Left lung (tissue), 4 donors: ENCODE measurements at regions not wholly inside any gene's neighbourhood (a gene's known extent, or its start where the extent isn't known, plus 50 kb on each side); places are given as distances from the start of the nearest gene placed in this dataset.
A peak's percentile ranks its signal among the peaks of the same experiment; 100 is the strongest.

Experiments used
- ATAC-seq: fragments of 200-7000 bp; cut with Tn5 transposase; one replicate; pipeline ENCODE4 v1.9.1; 2020; ENCODE audit warnings: moderate library complexity
- DNase-seq, 4 donors: peaks; one replicate each; pipeline ENCODE4 v3.0.0-alpha.2; 2013 to 2020
- H3K27ac ChIP-seq, 2 donors: fragments of 200-600 bp; sonication (generic) in 1 of 2; one replicate each; pipeline versions ENCODE4 v1.5.0 to v1.8.0; 2020 to 2021
- H3K27me3 ChIP-seq, 2 donors: fragments of 200-600 bp; sonication (generic) in 1 of 2; one replicate each; pipeline versions ENCODE4 v1.5.0 to v1.8.0; 2020 to 2021
- H3K36me3 ChIP-seq, 2 donors: fragments of 200-600 bp; sonication (generic) in 1 of 2; one replicate each; pipeline versions ENCODE4 v1.5.0 to v1.8.0; 2020 to 2021
- H3K4me1 ChIP-seq, 2 donors: fragments of 200-600 bp; one replicate each; pipeline ENCODE4 v1.8.0; 2021
- H3K4me3 ChIP-seq, 2 donors: fragments of 200-600 bp; sonication (generic) in 1 of 2; one replicate each; pipeline versions ENCODE4 v1.5.0 to v1.8.0; 2020 to 2021; ENCODE audit warnings: mild to moderate bottlenecking in 1 of 2
- H3K9me3 ChIP-seq, 2 donors: fragments of 200-600 bp; sonication (generic) in 1 of 2; one replicate each; pipeline versions ENCODE4 v1.5.0 to v1.8.0; 2020 to 2021
- intact Hi-C, 2 donors: fragments of 100-400 bp; cut with DNase I; formaldehyde crosslinking; loops; one replicate each; pipeline versions ENCODE4 v1.11.2 to v1.14.2; 2022
- TF ChIP-seq, protein P1 (sequence below), 2 donors: fragments of 200-600 bp; sonication (generic) in 1 of 2; IDR thresholded peaks; one replicate each; pipeline versions ENCODE4 v1.5.0 to v1.8.0; 2021; ENCODE audit warnings: antibody characterized with exemption in 2 of 2
- donor health status: DM: no; HTN: yes; CAD: no.
- donor health status: DM: no; HTN: no; CAD: no.

DNA sequence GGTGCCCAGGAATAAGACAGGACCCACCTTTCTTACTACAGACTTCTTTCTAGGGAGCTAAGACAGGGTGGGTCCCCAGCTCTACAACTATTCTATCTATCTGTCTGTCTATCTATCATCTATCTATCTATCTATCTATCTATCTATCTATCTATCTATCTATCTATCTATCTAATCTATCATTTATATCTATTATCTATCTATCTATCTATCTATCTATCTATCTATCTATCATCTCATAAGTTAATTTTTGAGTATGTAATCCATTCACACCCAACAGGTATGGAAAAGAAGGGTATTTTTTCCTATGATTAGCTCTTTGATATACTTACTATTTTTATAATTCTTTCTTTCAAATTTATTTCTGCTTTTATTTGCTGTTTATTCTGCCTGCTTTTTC, 55.9 kb downstream of the BAMBI start:
- H3K4me3 ChIP-seq, result no peak overlapping the region
- TF ChIP-seq, protein P1, sequence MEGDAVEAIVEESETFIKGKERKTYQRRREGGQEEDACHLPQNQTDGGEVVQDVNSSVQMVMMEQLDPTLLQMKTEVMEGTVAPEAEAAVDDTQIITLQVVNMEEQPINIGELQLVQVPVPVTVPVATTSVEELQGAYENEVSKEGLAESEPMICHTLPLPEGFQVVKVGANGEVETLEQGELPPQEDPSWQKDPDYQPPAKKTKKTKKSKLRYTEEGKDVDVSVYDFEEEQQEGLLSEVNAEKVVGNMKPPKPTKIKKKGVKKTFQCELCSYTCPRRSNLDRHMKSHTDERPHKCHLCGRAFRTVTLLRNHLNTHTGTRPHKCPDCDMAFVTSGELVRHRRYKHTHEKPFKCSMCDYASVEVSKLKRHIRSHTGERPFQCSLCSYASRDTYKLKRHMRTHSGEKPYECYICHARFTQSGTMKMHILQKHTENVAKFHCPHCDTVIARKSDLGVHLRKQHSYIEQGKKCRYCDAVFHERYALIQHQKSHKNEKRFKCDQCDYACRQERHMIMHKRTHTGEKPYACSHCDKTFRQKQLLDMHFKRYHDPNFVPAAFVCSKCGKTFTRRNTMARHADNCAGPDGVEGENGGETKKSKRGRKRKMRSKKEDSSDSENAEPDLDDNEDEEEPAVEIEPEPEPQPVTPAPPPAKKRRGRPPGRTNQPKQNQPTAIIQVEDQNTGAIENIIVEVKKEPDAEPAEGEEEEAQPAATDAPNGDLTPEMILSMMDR (IDR thresholded peaks at IDR 0.05), result no peak
- no peaks in the 10 kb centered on the region for H3K36me3 ChIP-seq
- H3K4me1 ChIP-seq, result no peaks in the 10 kb centered on the region
- DNase-seq, result no peak
- H3K9me3 ChIP-seq, result peaks cover 0 to 4% of the 10 kb centered on the region in 2 donors
- ATAC-seq, result no peak
- H3K27me3 ChIP-seq, result no peaks in the 10 kb centered on the region
- no peak overlapping the region for H3K27ac ChIP-seq
- intact Hi-C loops, result no loop called here

DNA sequence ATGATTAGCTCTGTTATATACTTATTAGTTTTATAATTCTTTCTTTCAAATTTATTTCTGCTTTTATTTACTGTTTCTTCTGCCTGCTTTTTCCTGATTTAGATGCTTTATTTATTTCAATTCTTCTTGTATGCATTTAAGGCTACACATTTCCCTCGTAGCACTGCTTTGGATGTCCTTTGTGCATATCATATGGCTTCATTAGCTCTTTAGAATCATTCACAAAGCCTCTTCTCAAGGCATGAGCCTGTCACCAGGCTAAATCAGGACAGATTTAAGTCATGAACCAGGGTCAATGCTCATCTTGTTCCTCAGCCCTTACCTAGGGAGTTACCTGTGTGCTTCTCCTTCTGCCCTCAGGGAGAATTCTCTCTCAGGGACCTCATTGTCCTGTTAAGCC, 56.3 kb downstream of the BAMBI start:
- no peaks in the 10 kb centered on the region for H3K27me3 ChIP-seq
- peaks cover 0 to 4% of the 10 kb centered on the region in 2 donors for H3K9me3 ChIP-seq
- H3K27ac ChIP-seq, result no peak overlapping the region
- no peaks in the 10 kb centered on the region for H3K36me3 ChIP-seq
- TF ChIP-seq, protein P1 (IDR thresholded peaks at IDR 0.05), result no peak
- ATAC-seq (no peak), DNase-seq (no peak)
- H3K4me3 ChIP-seq, result no peak overlapping the region
- intact Hi-C loops, result no loop called here
- H3K4me1 ChIP-seq, result no peaks in the 10 kb centered on the region

DNA sequence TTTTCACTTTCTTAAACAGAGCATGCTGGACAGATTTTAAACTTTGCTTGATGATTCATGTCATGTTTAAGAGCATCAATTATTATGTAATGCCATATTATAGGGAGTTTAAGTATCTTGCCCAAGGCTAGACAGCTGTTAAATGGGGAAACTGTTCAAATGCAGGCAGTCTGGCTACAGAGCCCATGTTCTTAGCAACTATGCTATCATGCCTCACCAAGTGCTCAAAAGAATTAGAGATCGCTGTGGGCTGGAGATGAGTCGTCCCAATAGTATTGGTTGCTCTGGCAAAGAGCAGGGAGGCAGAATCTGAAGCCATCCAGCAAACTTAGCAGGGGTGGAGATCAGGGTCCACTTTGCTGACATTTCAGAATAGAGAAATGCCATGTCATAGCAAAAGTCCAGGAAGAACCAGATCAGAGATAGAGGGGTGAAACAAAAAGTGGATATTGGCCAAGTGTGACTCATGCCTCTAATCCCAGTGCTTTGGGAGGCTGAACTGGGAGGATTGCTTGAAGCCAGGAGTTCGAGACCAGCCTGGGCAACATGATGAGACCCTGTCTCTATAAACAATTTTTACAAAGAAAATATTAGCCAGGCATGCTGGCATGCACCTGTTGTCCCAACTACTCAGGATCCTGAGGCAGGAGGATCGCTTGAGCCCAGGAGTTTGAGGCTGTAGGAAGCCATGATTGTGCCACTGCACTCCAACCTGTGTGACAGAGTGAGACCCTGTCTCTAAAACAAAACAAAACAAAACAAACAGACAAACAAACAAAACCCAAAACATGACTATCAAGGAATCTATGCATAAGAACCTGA, 57.8 kb downstream of the BAMBI start:
- Histone ChIP-seq H3K4me1 (no peaks in the 10 kb centered on the region), H3K9me3 (peaks cover 0 to 4% of the 10 kb centered on the region in 2 donors), H3K36me3 (no peaks in the 10 kb centered on the region), H3K27ac (no peak overlapping the region), H3K27me3 (no peaks in the 10 kb centered on the region), H3K4me3 (no peak overlapping the region)
- TF ChIP-seq, protein P1 (IDR thresholded peaks at IDR 0.05), result no peak
- intact Hi-C loops, result no loop called here
- DNase-seq, result peak in 1 of 4 donors; percentile 26
- ATAC-seq, result peak; percentile 90

DNA sequence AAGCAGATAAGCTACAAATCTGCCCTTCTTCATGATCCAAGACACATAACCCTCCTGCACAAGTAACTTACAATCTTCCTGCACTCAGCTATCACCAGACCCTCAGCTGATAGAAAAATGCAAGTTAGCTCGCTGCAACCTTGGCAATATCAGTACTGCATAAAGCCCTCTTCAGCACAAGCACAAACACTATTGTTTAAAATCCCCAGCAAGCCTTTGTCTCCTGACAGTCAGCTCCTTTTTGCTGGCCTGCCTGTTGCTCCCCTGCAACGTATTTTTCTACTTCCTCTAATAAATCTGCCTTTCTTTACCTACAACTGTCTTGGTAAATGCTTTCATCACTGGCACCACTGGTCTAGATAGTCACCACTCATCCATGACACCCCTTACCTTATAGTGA, 59.8 kb downstream of the BAMBI start:
- H3K36me3 ChIP-seq, result no peaks in the 10 kb centered on the region
- H3K4me1 ChIP-seq, result no peaks in the 10 kb centered on the region
- H3K27ac ChIP-seq, result no peak overlapping the region
- intact Hi-C loops, result no loop called here
- no peak for ATAC-seq
- no peak overlapping the region for H3K4me3 ChIP-seq
- no peak for DNase-seq
- H3K27me3 ChIP-seq, result no peaks in the 10 kb centered on the region
- TF ChIP-seq, protein P1 (IDR thresholded peaks at IDR 0.05), result no peak
- H3K9me3 ChIP-seq, result peaks cover 0 to 4% of the 10 kb centered on the region in 2 donors

DNA sequence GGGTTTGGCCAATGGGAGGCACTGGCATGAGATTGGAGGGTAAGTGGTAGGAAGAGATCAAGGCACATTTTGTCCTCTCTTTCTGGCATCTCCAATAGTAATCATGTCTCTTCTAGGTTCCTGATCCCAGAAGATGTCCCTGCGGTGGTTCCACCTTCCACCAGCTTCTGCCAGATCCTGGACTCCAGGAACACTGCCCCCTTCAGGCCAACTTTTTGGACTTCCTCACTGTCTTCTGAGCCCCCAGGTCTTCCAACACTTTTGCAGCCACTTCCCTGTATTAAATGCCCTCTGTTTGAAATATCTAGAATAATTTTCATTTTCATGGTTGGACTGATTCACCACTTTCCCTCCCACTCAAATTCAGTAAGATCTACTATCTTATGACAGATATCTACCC, 60.9 kb downstream of the BAMBI start:
- TF ChIP-seq, protein P1 (IDR thresholded peaks at IDR 0.05), result no peak
- Histone ChIP-seq H3K27ac (no peak overlapping the region), H3K9me3 (peaks cover 0 to 4% of the 10 kb centered on the region in 2 donors), H3K27me3 (no peaks in the 10 kb centered on the region), H3K4me1 (no peaks in the 10 kb centered on the region), H3K36me3 (no peaks in the 10 kb centered on the region), H3K4me3 (no peak overlapping the region)
- DNase-seq (no peak), ATAC-seq (no peak)
- intact Hi-C loops, result no loop called here
